Endothelial cell of umbilical vein (primary cell): ENCODE measurements at regions not wholly inside any gene's neighbourhood (a gene's known extent, or its start where the extent isn't known, plus 50 kb on each side); places are given as distances from the start of the nearest gene placed in this dataset.

Experiments used
- EZH2 ChIP-seq: IDR thresholded peaks from 2 replicates; pipeline ENCODE4 v1.6.1; 2012; ENCODE audit warnings: borderline replicate concordance, low read depth, mild to moderate bottlenecking, moderate library complexity, low read length, inconsistent platforms; ENCODE audit not compliant: severe bottlenecking
- FOS ChIP-seq: IDR thresholded peaks from 2 replicates; pipeline ENCODE4 v1.6.1; 2011; ENCODE audit warnings: mild to moderate bottlenecking, low read length, moderate library complexity, borderline replicate concordance; ENCODE audit not compliant: insufficient read depth
- POLR2A ChIP-seq: IDR thresholded peaks from 2 replicates; pipeline ENCODE4 v1.6.1; 2012; ENCODE audit warnings: low read depth, mild to moderate bottlenecking, control low read depth, low read length
- POLR2AphosphoS5 ChIP-seq: IDR thresholded peaks from 2 replicates; pipeline ENCODE4 v1.6.1; 2012; ENCODE audit warnings: low read depth, mild to moderate bottlenecking, control low read depth, low read length, moderate library complexity; ENCODE audit not compliant: insufficient read depth
- TF ChIP-seq, protein P1 (sequence below), 2 donors: IDR thresholded peaks; 1 replicate in 1 of 2; 2 replicates in 1 of 2; pipeline ENCODE4 v1.5.1; 2011; ENCODE audit warnings: low read length in 2 of 2, mild to moderate bottlenecking in 2 of 2, moderate library complexity in 2 of 2, control low read depth in 1 of 2, inconsistent platforms in 1 of 2, low read depth in 1 of 2; ENCODE audit not compliant: insufficient read depth in 1 of 2; ENCODE audit errors: extremely low read depth in 1 of 2

DNA sequence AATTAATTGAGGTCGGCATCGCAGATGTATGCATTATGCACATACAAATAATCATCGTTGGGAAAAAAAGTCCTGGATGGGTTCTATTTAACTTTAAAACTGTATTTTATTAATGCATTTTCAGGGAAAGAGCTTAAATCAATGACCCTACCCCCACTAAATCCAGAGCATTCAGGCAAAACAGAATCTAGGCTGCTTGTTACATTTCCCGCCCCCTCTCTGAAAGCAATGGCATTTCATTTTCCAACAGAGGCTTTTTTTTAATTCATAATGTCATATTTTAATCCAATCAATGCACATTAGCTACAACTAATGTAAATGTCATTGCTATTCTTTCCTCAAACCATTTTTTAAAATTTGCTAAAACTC, 117.4 kb upstream of the GRIA1 start:
- TF ChIP-seq, protein P1, sequence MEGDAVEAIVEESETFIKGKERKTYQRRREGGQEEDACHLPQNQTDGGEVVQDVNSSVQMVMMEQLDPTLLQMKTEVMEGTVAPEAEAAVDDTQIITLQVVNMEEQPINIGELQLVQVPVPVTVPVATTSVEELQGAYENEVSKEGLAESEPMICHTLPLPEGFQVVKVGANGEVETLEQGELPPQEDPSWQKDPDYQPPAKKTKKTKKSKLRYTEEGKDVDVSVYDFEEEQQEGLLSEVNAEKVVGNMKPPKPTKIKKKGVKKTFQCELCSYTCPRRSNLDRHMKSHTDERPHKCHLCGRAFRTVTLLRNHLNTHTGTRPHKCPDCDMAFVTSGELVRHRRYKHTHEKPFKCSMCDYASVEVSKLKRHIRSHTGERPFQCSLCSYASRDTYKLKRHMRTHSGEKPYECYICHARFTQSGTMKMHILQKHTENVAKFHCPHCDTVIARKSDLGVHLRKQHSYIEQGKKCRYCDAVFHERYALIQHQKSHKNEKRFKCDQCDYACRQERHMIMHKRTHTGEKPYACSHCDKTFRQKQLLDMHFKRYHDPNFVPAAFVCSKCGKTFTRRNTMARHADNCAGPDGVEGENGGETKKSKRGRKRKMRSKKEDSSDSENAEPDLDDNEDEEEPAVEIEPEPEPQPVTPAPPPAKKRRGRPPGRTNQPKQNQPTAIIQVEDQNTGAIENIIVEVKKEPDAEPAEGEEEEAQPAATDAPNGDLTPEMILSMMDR (IDR thresholded peaks at IDR 0.05; ENCODE audit: extremely low read depth in 1 of 2, insufficient read depth in 1 of 2, low read depth in 1 of 2, low read length in 2 of 2) = no peak
- no peak for TF ChIP-seq POLR2AphosphoS5
- no peak for TF ChIP-seq POLR2A
- no peak for TF ChIP-seq FOS
- no peak for TF ChIP-seq EZH2
